GM12878 (cell line): ENCODE measurements at regions not wholly inside any gene's neighbourhood (a gene's known extent, or its start where the extent isn't known, plus 50 kb on each side); places are given as distances from the start of the nearest gene placed in this dataset.

Source experiments
- BRCA1 ChIP-seq: IDR thresholded peaks from 2 replicates; pipeline ENCODE4 v1.6.1; 2011; ENCODE audit warnings: low read depth, low read length, improper control_type of control experiment
- CTCF ChIP-seq, 3 experiments: IDR thresholded peaks in 2 of 3; conservative IDR thresholded peaks in 1 of 3; 2 replicates each; pipeline ENCODE4 v1.5.1; 2011; ENCODE audit warnings: low read depth in 3 of 3, low read length in 3 of 3, mild to moderate bottlenecking in 3 of 3, control low read depth in 2 of 3, moderate library complexity in 2 of 3, inconsistent platforms in 1 of 3, mixed read lengths in 1 of 3; ENCODE audit not compliant: control insufficient read depth in 2 of 3, insufficient read depth in 1 of 3; ENCODE audit errors: extremely low read depth in 1 of 3
- FOS ChIP-seq: IDR thresholded peaks from 3 replicates; pipeline ENCODE4 v1.6.1; 2011; ENCODE audit warnings: borderline replicate concordance; ENCODE audit not compliant: insufficient read length; ENCODE audit errors: extremely low read depth
- IKZF2 ChIP-seq, 2 experiments: fragments of 450-650 bp; IDR thresholded peaks; 2 replicates each; pipeline ENCODE4 v1.6.1; 2017; ENCODE audit warnings: mild to moderate bottlenecking in 2 of 2, moderate library complexity in 2 of 2
- JUNB ChIP-seq: IDR thresholded peaks from 2 replicates; pipeline ENCODE4 v1.6.1; 2016; ENCODE audit warnings: antibody characterized with exemption, mild to moderate bottlenecking
- JUND ChIP-seq: IDR thresholded peaks from 2 replicates; pipeline ENCODE4 v1.6.1; 2012; ENCODE audit warnings: low read depth, mild to moderate bottlenecking, low read length, improper control_type of control experiment, moderate library complexity
- MYC ChIP-seq: IDR thresholded peaks from 2 replicates; pipeline ENCODE4 v1.6.1; 2011; ENCODE audit warnings: mild to moderate bottlenecking, low read length, moderate library complexity, inconsistent platforms; ENCODE audit not compliant: insufficient read depth, insufficient replicate concordance, insufficient read length, severe bottlenecking
- NR2C1 ChIP-seq: fragments of 450-650 bp; IDR thresholded peaks from 2 replicates; pipeline ENCODE4 v1.6.1; 2017; ENCODE audit warnings: antibody characterized with exemption, mild to moderate bottlenecking, moderate library complexity
- NRF1 ChIP-seq: conservative IDR thresholded peaks from 2 replicates; pipeline ENCODE4 v1.6.1; 2011; ENCODE audit warnings: mild to moderate bottlenecking, low read depth, low read length, improper control_type of control experiment
- SUZ12 ChIP-seq: fragments of 200-600 bp; sonication (generic); IDR thresholded peaks from one replicate; pipeline ENCODE4 v1.6.1; 2018; ENCODE audit warnings: antibody characterized with exemption, mild to moderate bottlenecking; ENCODE audit not compliant: unreplicated experiment
- ZBTB33 ChIP-seq: fragments of 450-650 bp; IDR thresholded peaks from 2 replicates; pipeline ENCODE4 v1.6.1; 2017; ENCODE audit warnings: mild to moderate bottlenecking
- ZNF274 ChIP-seq: IDR thresholded peaks from one replicate; pipeline ENCODE4 v1.8.0; 2011; ENCODE audit not compliant: insufficient read length, insufficient read depth
- TF ChIP-seq, protein P1 (sequence below): fragments of 450-650 bp; IDR thresholded peaks from 2 replicates; pipeline ENCODE4 v1.6.1; 2016; ENCODE audit warnings: mild to moderate bottlenecking, moderate library complexity, borderline replicate concordance

GRCh38 chr12:91846466-91847055, 299.1 kb downstream of the BTG1 start:
- TF ChIP-seq FOS, result no peak
- no peak for TF ChIP-seq MYC
- no peak for TF ChIP-seq CTCF (IDR thresholded peaks at IDR 0.05 in 2 of 3, conservative IDR thresholded peaks at IDR 0.05 in 1 of 3; ENCODE audit: control insufficient read depth in 2 of 3, extremely low read depth in 1 of 3, insufficient read depth in 1 of 3, low read depth in 3 of 3, low read length in 3 of 3)
- TF ChIP-seq IKZF2 (IDR thresholded peaks at IDR 0.05), result no peak
- TF ChIP-seq ZNF274, result no peak
- no peak for TF ChIP-seq NRF1
- TF ChIP-seq BRCA1, result no peak
- no peak for TF ChIP-seq JUND
- no peak for TF ChIP-seq SUZ12
- TF ChIP-seq NR2C1, result no peak
- no peak for TF ChIP-seq ZBTB33
- TF ChIP-seq, protein P1, sequence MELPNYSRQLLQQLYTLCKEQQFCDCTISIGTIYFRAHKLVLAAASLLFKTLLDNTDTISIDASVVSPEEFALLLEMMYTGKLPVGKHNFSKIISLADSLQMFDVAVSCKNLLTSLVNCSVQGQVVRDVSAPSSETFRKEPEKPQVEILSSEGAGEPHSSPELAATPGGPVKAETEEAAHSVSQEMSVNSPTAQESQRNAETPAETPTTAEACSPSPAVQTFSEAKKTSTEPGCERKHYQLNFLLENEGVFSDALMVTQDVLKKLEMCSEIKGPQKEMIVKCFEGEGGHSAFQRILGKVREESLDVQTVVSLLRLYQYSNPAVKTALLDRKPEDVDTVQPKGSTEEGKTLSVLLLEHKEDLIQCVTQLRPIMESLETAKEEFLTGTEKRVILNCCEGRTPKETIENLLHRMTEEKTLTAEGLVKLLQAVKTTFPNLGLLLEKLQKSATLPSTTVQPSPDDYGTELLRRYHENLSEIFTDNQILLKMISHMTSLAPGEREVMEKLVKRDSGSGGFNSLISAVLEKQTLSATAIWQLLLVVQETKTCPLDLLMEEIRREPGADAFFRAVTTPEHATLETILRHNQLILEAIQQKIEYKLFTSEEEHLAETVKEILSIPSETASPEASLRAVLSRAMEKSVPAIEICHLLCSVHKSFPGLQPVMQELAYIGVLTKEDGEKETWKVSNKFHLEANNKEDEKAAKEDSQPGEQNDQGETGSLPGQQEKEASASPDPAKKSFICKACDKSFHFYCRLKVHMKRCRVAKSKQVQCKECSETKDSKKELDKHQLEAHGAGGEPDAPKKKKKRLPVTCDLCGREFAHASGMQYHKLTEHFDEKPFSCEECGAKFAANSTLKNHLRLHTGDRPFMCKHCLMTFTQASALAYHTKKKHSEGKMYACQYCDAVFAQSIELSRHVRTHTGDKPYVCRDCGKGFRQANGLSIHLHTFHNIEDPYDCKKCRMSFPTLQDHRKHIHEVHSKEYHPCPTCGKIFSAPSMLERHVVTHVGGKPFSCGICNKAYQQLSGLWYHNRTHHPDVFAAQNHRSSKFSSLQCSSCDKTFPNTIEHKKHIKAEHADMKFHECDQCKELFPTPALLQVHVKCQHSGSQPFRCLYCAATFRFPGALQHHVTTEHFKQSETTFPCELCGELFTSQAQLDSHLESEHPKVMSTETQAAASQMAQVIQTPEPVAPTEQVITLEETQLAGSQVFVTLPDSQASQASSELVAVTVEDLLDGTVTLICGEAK, result no peak
- no peak for TF ChIP-seq JUNB
